Esophagus mucosa (tissue), 1 donor: ENCODE measurements at regions not wholly inside any gene's neighbourhood (a gene's known extent, or its start where the extent isn't known, plus 50 kb on each side); places are given as distances from the start of the nearest gene placed in this dataset.
"Not testable (repeated sequence)": the region's sequence is repeated elsewhere in the genome, so short reads cannot be mapped to it uniquely, and the experiment has no call there.

Experiments
- ATAC-seq: fragments of 200-7000 bp; cut with Tn5 transposase; one replicate; pipeline ENCODE4 v1.9.1; 2020
- donor health status: DM: yes; HTN: yes; CAD: no.

DNA sequence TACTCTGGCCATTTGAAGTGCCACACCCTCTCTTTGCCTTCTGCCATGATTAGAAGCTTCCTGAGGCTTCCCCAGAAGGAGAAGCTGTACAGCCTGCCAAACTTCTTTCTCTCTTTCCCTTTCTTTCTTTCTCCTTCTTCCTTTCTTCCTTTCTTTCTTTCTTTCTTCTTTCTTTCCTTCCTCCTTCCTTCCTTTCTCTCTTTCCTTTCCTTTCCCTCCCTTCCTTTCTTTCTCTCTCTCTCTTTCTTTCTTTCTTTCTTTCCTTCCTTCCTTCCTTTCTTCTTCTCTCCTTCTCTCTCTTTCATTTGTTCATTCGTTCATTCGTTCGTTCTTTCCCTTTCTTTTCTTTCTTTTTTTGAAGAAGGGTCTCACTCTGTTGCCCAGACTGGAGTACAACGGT, 931.0 kb downstream of the TTLL7 start:
- no peak for ATAC-seq

- no peak for ATAC-seq
Measured at GRCh38 chr1:83065952-83066727, 932.8 kb downstream of the TTLL7 start.

DNA sequence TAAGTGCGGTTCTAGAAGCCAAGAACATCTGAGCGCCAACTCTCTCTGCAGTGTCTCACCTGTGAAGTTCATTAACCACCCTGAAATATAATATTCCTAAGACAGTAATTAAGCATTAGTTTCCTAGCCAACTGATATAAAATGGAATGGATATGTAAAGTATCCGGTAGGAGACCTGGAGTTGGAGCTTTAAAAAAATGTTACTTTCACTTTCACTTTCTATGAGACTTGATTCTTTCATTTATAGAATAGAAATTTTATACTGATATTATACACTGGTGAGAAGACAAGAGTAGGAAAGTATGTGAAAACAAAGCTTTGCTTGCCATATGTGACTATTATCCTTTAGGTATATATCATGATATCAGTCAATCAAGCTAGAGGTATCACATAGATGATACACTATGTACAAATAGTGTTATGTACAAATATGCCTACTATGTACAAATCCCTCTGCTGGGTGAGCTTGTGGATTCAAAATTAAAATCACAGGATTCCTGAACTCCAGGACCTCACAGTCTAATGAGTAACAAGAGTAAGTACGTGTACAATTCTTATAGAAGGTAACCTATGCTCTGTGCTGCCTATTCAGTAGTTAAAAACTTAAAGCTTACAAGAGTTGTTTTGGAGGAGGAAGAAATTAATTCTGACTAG, 934.2 kb downstream of the TTLL7 start:
- no peak for ATAC-seq

GRCh38 chr1:83060651-83061390, 938.1 kb downstream of the TTLL7 start:
- ATAC-seq = no peak

DNA sequence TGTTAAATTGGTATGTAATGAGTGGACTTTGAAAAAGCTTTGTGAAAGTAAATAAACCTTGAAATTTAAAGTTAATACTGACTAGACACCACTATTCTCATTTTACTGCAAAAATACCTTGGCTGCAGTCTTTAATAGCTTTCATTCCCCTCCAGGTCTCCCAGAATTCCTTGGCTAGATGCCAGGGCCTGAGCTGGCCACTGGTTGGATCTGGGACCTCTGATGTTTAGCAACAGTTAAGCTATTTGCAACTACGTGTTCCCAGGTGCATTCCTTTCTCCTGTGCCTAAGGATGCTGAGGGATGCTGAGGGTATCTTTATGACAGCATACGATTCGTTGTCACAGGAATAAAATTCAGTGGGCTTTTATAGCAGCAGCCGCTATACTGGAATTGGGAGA, 938.7 kb downstream of the TTLL7 start:
- ATAC-seq = no peak

GRCh38 chr1:83058327-83058726, 940.6 kb downstream of the TTLL7 start:
- ATAC-seq = no peak

DNA sequence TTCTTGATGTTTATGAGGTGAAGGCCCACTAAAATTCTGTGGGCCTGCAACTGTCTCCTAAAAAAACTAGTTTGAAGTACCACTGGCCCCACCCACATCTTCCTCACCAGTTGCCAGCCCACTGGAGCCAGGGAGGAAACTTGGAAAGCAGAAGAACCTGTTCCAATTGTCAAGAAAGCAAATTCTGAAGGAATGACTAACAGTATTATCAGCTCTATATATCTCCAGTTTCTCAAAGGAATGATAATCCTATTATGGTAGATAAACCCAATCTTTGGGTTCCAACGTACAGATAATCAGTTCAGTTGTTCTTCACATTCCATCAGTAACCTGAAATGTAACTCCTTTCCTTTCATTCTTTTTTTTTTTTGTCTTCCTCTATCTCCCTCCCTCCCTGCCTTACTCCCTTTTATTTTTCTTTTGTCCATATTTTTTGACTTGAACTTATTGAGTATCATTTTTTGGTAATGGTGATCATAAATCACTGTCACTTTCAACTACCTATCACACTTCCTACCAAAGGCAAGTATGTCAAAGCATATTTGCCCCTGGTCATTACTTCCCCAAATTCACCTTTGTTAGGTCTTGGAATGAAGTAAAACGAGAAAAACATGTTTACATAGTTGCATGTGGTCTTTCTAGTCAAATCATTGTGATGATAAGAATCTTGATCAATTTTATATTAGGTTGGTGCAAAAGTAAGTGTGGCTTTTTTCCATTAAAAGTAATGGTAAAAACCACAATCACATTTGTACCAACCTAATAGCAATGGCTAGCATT, 943.4 kb downstream of the TTLL7 start:
- ATAC-seq = peak; percentile 41

DNA sequence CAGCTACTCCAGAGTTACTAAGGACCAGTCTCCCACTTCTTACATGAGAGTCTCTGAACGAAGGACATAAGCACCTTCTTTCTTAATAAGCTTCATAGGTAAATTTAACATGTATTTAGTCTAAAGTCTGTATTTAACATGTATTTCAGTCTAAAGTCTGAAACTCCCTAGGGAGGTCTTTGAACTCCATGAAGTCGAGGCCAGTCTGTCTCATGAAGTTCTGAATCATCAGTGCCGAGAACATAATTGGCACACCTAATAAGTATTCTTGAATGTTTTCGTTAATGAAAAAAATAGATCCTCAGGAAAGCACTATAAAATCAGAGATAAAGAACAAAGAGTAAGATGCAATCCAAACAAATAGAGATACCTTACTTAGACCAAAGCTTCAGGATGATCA, 945.5 kb downstream of the TTLL7 start:
- ATAC-seq = no peak

DNA sequence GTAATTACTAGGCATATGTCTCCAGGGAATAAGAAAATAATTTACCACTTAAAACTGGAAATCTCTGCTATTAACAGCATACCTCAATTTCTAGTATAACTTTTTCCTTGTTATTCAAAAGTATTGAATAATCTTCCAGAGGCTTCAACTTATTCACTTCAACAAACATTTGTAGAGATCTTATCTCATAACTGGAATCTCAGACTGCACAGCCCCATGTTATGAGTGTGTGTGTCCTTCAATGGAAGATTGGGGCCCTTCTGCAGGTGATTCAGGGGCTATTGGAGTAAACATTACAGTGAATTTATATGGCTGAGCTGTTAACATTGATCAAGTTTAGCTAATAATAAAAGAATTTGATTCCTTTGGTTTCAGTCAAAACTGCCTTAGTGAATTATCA, 946.1 kb downstream of the TTLL7 start:
- ATAC-seq = no peak

- ATAC-seq = not testable (repeated sequence)
Measured at GRCh38 chr1:83051053-83051452, 947.9 kb downstream of the TTLL7 start.

DNA sequence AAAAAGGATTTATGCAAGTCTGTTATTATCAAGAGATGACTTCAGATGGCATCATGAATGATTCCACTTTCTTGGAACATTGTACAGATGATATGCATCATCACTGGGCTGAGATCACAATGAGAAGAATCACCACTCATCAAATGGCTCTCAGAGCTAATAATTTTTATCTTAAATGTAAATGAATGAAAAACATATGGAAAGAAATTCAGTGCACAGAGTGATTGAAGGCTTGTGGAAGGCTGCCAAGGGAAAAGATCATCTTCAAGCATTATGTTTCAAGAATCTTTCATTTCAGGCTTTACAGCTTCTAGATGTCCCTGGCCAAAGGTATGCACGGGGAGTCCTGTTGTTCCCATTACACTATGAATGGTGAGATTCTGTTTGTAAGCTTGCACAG, 955.7 kb downstream of the TTLL7 start:
- no peak for ATAC-seq

DNA sequence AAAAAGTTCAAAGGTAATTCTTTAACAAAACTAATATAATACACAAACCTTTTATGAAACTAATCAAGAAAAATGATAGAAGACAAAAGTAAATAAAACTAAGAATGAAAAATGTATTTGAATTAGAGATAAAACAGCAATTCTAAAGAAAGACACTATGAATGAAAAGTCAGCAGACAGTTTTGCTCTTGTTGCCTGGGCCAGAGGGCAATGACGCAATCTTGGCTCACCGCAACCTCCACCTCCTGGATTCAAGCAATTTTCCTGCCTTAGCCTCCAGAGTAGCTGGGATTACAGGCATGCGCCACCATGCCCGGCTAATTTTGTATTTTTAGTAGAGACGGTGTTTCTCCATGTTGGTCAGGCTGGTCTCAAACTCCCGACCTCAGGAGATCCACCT, 959.8 kb downstream of the TTLL7 start:
- ATAC-seq = not testable (repeated sequence)

GRCh38 chr1:83034851-83035250, 964.1 kb downstream of the TTLL7 start:
- ATAC-seq = no peak

DNA sequence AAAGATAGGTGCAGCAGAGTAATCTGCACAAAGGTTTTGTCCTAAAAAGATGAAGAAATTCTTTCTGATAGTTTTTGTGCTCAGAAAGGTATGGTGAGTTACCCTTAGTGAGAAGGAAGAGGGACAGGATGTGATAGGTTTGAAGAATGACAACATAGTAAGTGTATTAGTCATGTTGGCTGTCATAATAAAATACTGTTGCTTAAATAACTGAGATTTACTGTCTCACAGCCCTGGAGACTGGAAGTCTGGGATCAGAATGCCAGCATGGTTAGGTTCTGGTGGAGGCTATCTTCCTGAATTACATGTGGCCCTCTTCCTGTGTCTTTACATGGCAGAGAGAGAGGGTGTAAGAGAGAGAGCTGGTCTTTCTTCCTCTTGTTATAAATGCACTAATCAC, 965.2 kb downstream of the TTLL7 start:
- ATAC-seq = peak; percentile 62

DNA sequence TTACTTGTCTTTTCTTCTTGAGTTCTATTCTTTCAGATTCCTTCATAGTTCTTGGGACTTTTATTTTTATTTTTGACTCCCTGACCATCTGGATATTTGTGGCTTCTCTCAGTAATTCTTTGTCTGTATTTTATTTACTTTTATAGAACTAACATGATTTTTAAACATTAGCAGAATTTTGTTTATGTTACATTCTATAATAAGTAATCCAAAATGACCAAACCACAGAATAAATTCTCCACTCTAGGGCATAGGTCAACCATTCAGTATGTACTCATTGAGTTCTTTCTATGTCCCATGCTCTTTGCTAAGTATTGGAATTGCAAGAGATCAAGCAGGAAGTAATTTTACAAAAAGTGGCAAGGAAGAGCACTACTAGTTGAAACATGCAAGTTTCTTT, 969.0 kb downstream of the TTLL7 start:
- ATAC-seq = no peak

- no peak for ATAC-seq
Measured at GRCh38 chr1:83029050-83029449, 969.9 kb downstream of the TTLL7 start.

DNA sequence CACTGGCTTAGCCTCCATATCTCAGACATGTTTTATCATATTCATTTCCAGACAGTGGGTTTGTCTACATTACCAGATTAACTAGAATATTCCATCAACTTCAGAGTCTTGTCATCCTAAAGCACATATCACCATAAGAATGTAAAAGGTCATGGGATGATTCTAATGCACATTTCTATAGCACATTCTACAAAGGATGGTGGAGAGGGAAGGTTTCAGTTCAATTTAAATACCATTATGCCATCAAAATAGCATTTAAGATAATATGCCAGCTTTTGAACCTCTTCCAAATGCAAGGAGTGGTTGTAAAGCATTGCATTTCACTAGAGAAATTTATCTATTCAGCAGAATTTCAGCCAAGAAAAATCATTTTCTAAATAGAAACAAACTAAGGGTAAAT, 970.5 kb downstream of the TTLL7 start:
- ATAC-seq = no peak

DNA sequence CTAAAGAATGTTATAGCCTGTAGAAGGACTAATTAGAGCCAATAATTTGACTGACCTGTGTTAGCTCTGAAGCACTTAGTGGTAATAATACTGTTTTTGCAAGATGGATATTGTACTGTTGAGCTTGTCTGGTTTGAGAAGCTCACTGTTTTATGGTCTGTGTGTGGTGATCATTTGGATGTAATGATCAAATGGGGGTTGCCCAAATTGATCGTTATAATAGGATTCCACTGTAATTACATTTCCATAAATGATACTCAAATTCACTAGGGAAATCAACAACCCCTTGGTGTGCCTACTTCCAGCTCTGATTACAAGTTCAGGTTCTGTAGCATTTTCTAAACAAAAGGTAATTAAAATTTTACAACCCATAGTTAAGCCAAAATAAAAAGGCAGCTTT, 971.4 kb downstream of the TTLL7 start:
- no peak for ATAC-seq

GRCh38 chr1:83026745-83027144, 972.2 kb downstream of the TTLL7 start:
- ATAC-seq = no peak

GRCh38 chr1:83024251-83024767, 974.6 kb downstream of the TTLL7 start:
- ATAC-seq = no peak

GRCh38 chr1:83023212-83023611, 975.7 kb downstream of the TTLL7 start:
- no peak for ATAC-seq

- ATAC-seq = no peak
Measured at GRCh38 chr1:83022206-83022605, 976.7 kb downstream of the TTLL7 start.

- ATAC-seq = no peak
Measured at GRCh38 chr1:83017701-83018100, 981.2 kb downstream of the TTLL7 start.
